ENCODE measurements at regions not wholly inside any gene's neighbourhood (a gene's known extent, or its start where the extent isn't known, plus 50 kb on each side); places are given as distances from the start of the nearest gene placed in this dataset.
"Not testable (repeated sequence)": the region's sequence is repeated elsewhere in the genome, so short reads cannot be mapped to it uniquely, and the experiment has no call there.

GRCh38 chr4:37757121-37757520 lies 69.4 kb upstream of the PGM2 start:
- intact Hi-C loops (cut with micrococcal nuclease): no loop called here
- Mint-ChIP-seq H3K4me3 (ENCODE audit: low read depth) (no peak overlapping the region), H3K27me3 (ENCODE audit: low read depth) (peaks cover 4% of the 10 kb centered on the region), H3K27ac (no peak overlapping the region), H3K36me3 (ENCODE audit: low read depth) (no peaks in the 10 kb centered on the region), H3K4me1 (ENCODE audit: low read depth) (peaks cover 15% of the 10 kb centered on the region), H3K9me3 (no peaks in the 10 kb centered on the region)
- DNase-seq (ENCODE audit: low spot score): no peak

- intact Hi-C loops (cut with micrococcal nuclease): no loop called here
- Mint-ChIP-seq H3K27me3 (ENCODE audit: low read depth) (peaks cover 7% of the 10 kb centered on the region), H3K4me3 (ENCODE audit: low read depth) (peak overlapping the region; percentile 54), H3K9me3 (no peaks in the 10 kb centered on the region), H3K27ac (no peak overlapping the region), H3K36me3 (ENCODE audit: low read depth) (no peaks in the 10 kb centered on the region), H3K4me1 (ENCODE audit: low read depth) (peaks cover 15% of the 10 kb centered on the region)
- DNase-seq (ENCODE audit: low spot score): no peak
Observed at GRCh38 chr4:37754410-37755185, 68.4 kb upstream of the RELL1 start.

GRCh38 chr4:37749398-37749988 lies 63.3 kb upstream of the RELL1 start:
- peaks cover 10% of the 10 kb centered on the region for H3K4me1 Mint-ChIP-seq (ENCODE audit: low read depth)

GRCh38 chr4:37748485-37748884 lies 62.3 kb upstream of the RELL1 start:
- no peaks in the 10 kb centered on the region for H3K36me3 Mint-ChIP-seq (ENCODE audit: low read depth)
- intact Hi-C loops (cut with micrococcal nuclease): no loop called here
- H3K4me1 Mint-ChIP-seq (ENCODE audit: low read depth): peaks cover 4% of the 10 kb centered on the region
- no peak for DNase-seq (ENCODE audit: low spot score)
- no peak overlapping the region for H3K27ac Mint-ChIP-seq
- peaks cover 4% of the 10 kb centered on the region for H3K9me3 Mint-ChIP-seq
- peaks cover 17% of the 10 kb centered on the region for H3K27me3 Mint-ChIP-seq (ENCODE audit: low read depth)
- no peak overlapping the region for H3K4me3 Mint-ChIP-seq (ENCODE audit: low read depth)

More at GRCh38 chr4:37749398-37749988, 63.3 kb upstream of the RELL1 start:
- H3K9me3 Mint-ChIP-seq: peaks cover 4% of the 10 kb centered on the region
- DNase-seq (ENCODE audit: low spot score): no peak
- no peak overlapping the region for H3K4me3 Mint-ChIP-seq (ENCODE audit: low read depth)
- no peaks in the 10 kb centered on the region for H3K36me3 Mint-ChIP-seq (ENCODE audit: low read depth)
- H3K27me3 Mint-ChIP-seq (ENCODE audit: low read depth): peaks cover 11% of the 10 kb centered on the region
- intact Hi-C loops (cut with micrococcal nuclease): no loop called here
- no peak overlapping the region for H3K27ac Mint-ChIP-seq

GRCh38 chr4:37747772-37748330 lies 61.7 kb upstream of the RELL1 start:
- H3K27ac Mint-ChIP-seq: no peak overlapping the region
- no peak for DNase-seq (ENCODE audit: low spot score)

GRCh38 chr4:37746852-37747251 lies 60.7 kb upstream of the RELL1 start:
- H3K4me3 Mint-ChIP-seq (ENCODE audit: low read depth); DNase-seq (ENCODE audit: low spot score); H3K9me3 Mint-ChIP-seq; H3K27ac Mint-ChIP-seq; H3K4me1 Mint-ChIP-seq (ENCODE audit: low read depth); H3K36me3 Mint-ChIP-seq (ENCODE audit: low read depth); intact Hi-C loops (cut with micrococcal nuclease): not testable (repeated sequence)
- peaks cover 16% of the 10 kb centered on the region for H3K27me3 Mint-ChIP-seq (ENCODE audit: low read depth)

More at GRCh38 chr4:37747772-37748330, 61.7 kb upstream of the RELL1 start:
- peaks cover 4% of the 10 kb centered on the region for H3K4me1 Mint-ChIP-seq (ENCODE audit: low read depth)
- H3K4me3 Mint-ChIP-seq (ENCODE audit: low read depth): no peak overlapping the region
- H3K9me3 Mint-ChIP-seq: peaks cover 4% of the 10 kb centered on the region
- intact Hi-C loops (cut with micrococcal nuclease): no loop called here
- H3K27me3 Mint-ChIP-seq (ENCODE audit: low read depth): peaks cover 19% of the 10 kb centered on the region
- no peaks in the 10 kb centered on the region for H3K36me3 Mint-ChIP-seq (ENCODE audit: low read depth)

- Mint-ChIP-seq H3K4me3 (ENCODE audit: low read depth) (no peak overlapping the region), H3K9me3 (peaks cover 4% of the 10 kb centered on the region), H3K27me3 (ENCODE audit: low read depth) (peaks cover 20% of the 10 kb centered on the region), H3K4me1 (ENCODE audit: low read depth) (peaks cover 4% of the 10 kb centered on the region), H3K36me3 (ENCODE audit: low read depth) (no peaks in the 10 kb centered on the region), H3K27ac (no peak overlapping the region)
- intact Hi-C loops (cut with micrococcal nuclease): no loop called here
- no peak for DNase-seq (ENCODE audit: low spot score)
Observed at GRCh38 chr4:37745946-37746345, 59.8 kb upstream of the RELL1 start.

GRCh38 chr4:37742149-37742548 lies 56.0 kb upstream of the RELL1 start:
- intact Hi-C loops (cut with micrococcal nuclease): no loop called here
- Mint-ChIP-seq H3K9me3 (no peaks in the 10 kb centered on the region), H3K27me3 (ENCODE audit: low read depth) (peaks cover 18% of the 10 kb centered on the region), H3K36me3 (ENCODE audit: low read depth) (no peaks in the 10 kb centered on the region), H3K4me3 (ENCODE audit: low read depth) (no peak overlapping the region), H3K4me1 (ENCODE audit: low read depth) (no peaks in the 10 kb centered on the region), H3K27ac (no peak overlapping the region)
- no peak for DNase-seq (ENCODE audit: low spot score)

- Mint-ChIP-seq H3K27ac (no peak overlapping the region), H3K4me3 (ENCODE audit: low read depth) (no peak overlapping the region), H3K27me3 (ENCODE audit: low read depth) (peaks cover 18% of the 10 kb centered on the region), H3K36me3 (ENCODE audit: low read depth) (no peaks in the 10 kb centered on the region), H3K9me3 (no peaks in the 10 kb centered on the region), H3K4me1 (ENCODE audit: low read depth) (no peaks in the 10 kb centered on the region)
- DNase-seq (ENCODE audit: low spot score): no peak
- intact Hi-C loops (cut with micrococcal nuclease): no loop called here
Observed at GRCh38 chr4:37741564-37741963, 55.4 kb upstream of the RELL1 start.

GRCh38 chr4:37740546-37740945 lies 54.4 kb upstream of the RELL1 start:
- Mint-ChIP-seq H3K4me1 (ENCODE audit: low read depth) (no peaks in the 10 kb centered on the region), H3K27ac (no peak overlapping the region), H3K9me3 (no peaks in the 10 kb centered on the region), H3K4me3 (ENCODE audit: low read depth) (no peak overlapping the region), H3K36me3 (ENCODE audit: low read depth) (no peaks in the 10 kb centered on the region), H3K27me3 (ENCODE audit: low read depth) (peaks cover 18% of the 10 kb centered on the region)
- intact Hi-C loops (cut with micrococcal nuclease): no loop called here
- DNase-seq (ENCODE audit: low spot score): no peak

- Mint-ChIP-seq H3K27me3 (ENCODE audit: low read depth) (peaks cover 8% of the 10 kb centered on the region), H3K9me3 (no peaks in the 10 kb centered on the region), H3K36me3 (ENCODE audit: low read depth) (no peaks in the 10 kb centered on the region), H3K4me1 (ENCODE audit: low read depth) (peaks cover 2% of the 10 kb centered on the region), H3K4me3 (ENCODE audit: low read depth) (no peak overlapping the region), H3K27ac (no peak overlapping the region)
- intact Hi-C loops (cut with micrococcal nuclease): no loop called here
- DNase-seq (ENCODE audit: low spot score): no peak
Observed at GRCh38 chr4:37737466-37737865, 51.3 kb upstream of the RELL1 start.
